CD4-positive, alpha-beta T cell (primary cell): ENCODE measurements at regions not wholly inside any gene's neighbourhood (a gene's known extent, or its start where the extent isn't known, plus 50 kb on each side); places are given as distances from the start of the nearest gene placed in this dataset.

Source experiments
- ATAC-seq: fragments of 200-7000 bp; cut with Tn5 transposase; one replicate; pipeline ENCODE4 v1.10.0; 2022; ENCODE audit warnings: mild to moderate bottlenecking; ENCODE audit not compliant: poor library complexity
- CTCF ChIA-PET: fragments of 350-600 bp; sonication (Branson Sonifier 250); formaldehyde crosslinking; loops from one replicate; lab custom pipeline; 2021; ENCODE audit warnings: antibody characterized with exemption, inconsistent platforms; lab: Charles Lee
- POLR2A ChIA-PET: fragments of 350-600 bp; sonication (Branson Sonifier 250); formaldehyde crosslinking; loops from one replicate; lab custom pipeline; 2021; ENCODE audit warnings: antibody characterized with exemption, inconsistent platforms; lab: Charles Lee
- DNase-seq, 14 experiments: peaks; one replicate each; pipeline ENCODE4 v3.0.0-alpha.2; 2013 to 2020; ENCODE audit warnings: mixed read lengths in 2 of 14
- H3K27ac ChIP-seq, 2 donors: one replicate each; pipeline versions ENCODE4 v1.5.1 to v1.7.0; 2013; ENCODE audit warnings: low read length in 2 of 2, low read depth in 1 of 2, mild to moderate bottlenecking in 1 of 2
- H3K27me3 ChIP-seq, 2 experiments: 1 replicate in 1 of 2; 2 replicates in 1 of 2; pipeline versions ENCODE4 v1.6.1 to v1.7.0; 2013; ENCODE audit warnings: low read length in 2 of 2, control low read depth in 1 of 2, mild to moderate bottlenecking in 1 of 2, moderate library complexity in 1 of 2; ENCODE audit not compliant: insufficient read depth in 2 of 2, control insufficient read depth in 1 of 2
- H3K36me3 ChIP-seq: one replicate; pipeline ENCODE4 v1.6.1; 2013; ENCODE audit warnings: low read length, control low read depth; ENCODE audit not compliant: insufficient read depth
- H3K4me1 ChIP-seq: one replicate; pipeline ENCODE4 v1.6.1; 2013; ENCODE audit warnings: low read length, control low read depth; ENCODE audit not compliant: insufficient read depth
- H3K4me3 ChIP-seq: one replicate; pipeline ENCODE4 v1.5.1; 2013; ENCODE audit warnings: mild to moderate bottlenecking, low read length, moderate library complexity
- H3K9me3 ChIP-seq, 2 experiments: 1 replicate in 1 of 2; 2 replicates in 1 of 2; pipeline versions ENCODE4 v1.6.1 to v1.7.0; 2013; ENCODE audit warnings: low read length in 2 of 2, mild to moderate bottlenecking in 2 of 2, control low read depth in 1 of 2, moderate library complexity in 1 of 2; ENCODE audit not compliant: control insufficient read depth in 1 of 2, insufficient read depth in 1 of 2
- H3K27ac Mint-ChIP-seq: one replicate; pipeline ENCODE4 v1.8.0; 2020; ENCODE audit warnings: mixed read lengths
- H3K27me3 Mint-ChIP-seq: one replicate; pipeline ENCODE4 v1.8.0; 2021; ENCODE audit warnings: mixed read lengths
- H3K36me3 Mint-ChIP-seq: one replicate; pipeline ENCODE4 v1.8.0; 2021; ENCODE audit warnings: low read depth, mixed read lengths
- H3K4me1 Mint-ChIP-seq: one replicate; pipeline ENCODE4 v1.8.0; 2021; ENCODE audit warnings: low read depth, mixed read lengths
- H3K4me3 Mint-ChIP-seq: one replicate; pipeline ENCODE4 v1.8.0; 2020; ENCODE audit warnings: mild to moderate bottlenecking, mixed read lengths
- H3K9me3 Mint-ChIP-seq: one replicate; pipeline ENCODE4 v1.8.0; 2020; ENCODE audit warnings: mixed read lengths
- CTCF ChIP-seq: fragments of 200-600 bp; IDR thresholded peaks from one replicate; pipeline ENCODE4 v1.8.0; 2022; ENCODE audit warnings: antibody characterized with exemption, mild to moderate bottlenecking
- intact Hi-C, 2 experiments: fragments of 100-400 bp; cut with DNase I in 1 of 2; cut with micrococcal nuclease in 1 of 2; formaldehyde crosslinking; loops; one replicate each; pipeline versions ENCODE4 v1.15.1 to v1.9.0; 2023 to 2025; cut with DNase I, micrococcal nuclease

DNA sequence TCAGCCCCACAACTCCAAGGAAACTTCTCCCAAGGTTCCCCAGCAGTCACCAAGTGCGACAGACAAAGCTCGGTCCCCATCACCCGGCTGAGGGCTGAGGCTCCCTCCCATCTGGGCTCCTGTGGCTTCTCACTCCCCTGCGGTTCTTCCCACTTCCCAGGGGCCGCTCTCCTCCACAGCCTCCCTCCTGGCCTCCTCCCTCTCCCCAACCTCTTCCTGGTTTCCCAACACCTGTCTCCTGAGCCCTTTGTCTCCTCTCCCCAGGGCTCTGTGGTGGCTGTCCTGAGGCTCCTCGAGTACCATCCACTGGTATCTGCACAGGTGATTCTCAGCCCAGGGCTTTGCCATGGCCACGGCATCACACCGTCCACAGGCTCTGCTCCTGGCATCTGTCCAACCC is 113.2 kb upstream of the NSMCE3 start:
- Histone ChIP-seq H3K27ac (no peak overlapping the region), H3K4me1 (no peaks in the 10 kb centered on the region), H3K9me3 (no peaks in the 10 kb centered on the region), H3K4me3 (no peak overlapping the region), H3K27me3 (no peaks in the 10 kb centered on the region), H3K36me3 (no peaks in the 10 kb centered on the region)
- Mint-ChIP-seq H3K9me3 (no peaks in the 10 kb centered on the region), H3K27me3 (peaks cover 35% of the 10 kb centered on the region), H3K27ac (no peak overlapping the region), H3K4me3 (no peak overlapping the region), H3K4me1 (no peaks in the 10 kb centered on the region), H3K36me3 (no peaks in the 10 kb centered on the region)
- DNase-seq = no peak
- no peak for ATAC-seq
- POLR2A ChIA-PET = no interaction called here
- TF ChIP-seq CTCF = no peak
- intact Hi-C loops = no loop called here
- CTCF ChIA-PET = no interaction called here

- ChIA-PET POLR2A (no interaction called here), CTCF (no interaction called here)
- DNase-seq (no peak), ATAC-seq (no peak)
- Histone ChIP-seq H3K36me3 (no peaks in the 10 kb centered on the region), H3K9me3 (no peaks in the 10 kb centered on the region), H3K4me1 (no peaks in the 10 kb centered on the region), H3K4me3 (no peak overlapping the region), H3K27ac (no peak overlapping the region), H3K27me3 (peaks cover 0 to under 1% of the 10 kb centered on the region in 2 experiments)
- Mint-ChIP-seq H3K36me3 (no peaks in the 10 kb centered on the region), H3K4me1 (no peaks in the 10 kb centered on the region), H3K27ac (no peak overlapping the region), H3K9me3 (no peaks in the 10 kb centered on the region), H3K4me3 (no peak overlapping the region), H3K27me3 (peaks cover 45% of the 10 kb centered on the region)
- intact Hi-C loops = no loop called here
- no peak for TF ChIP-seq CTCF
These were observed 110.8 kb upstream of the NSMCE3 start for GRCh38 chr15:29380466-29380865.

- Histone ChIP-seq H3K9me3 (no peaks in the 10 kb centered on the region), H3K27me3 (peaks cover 0 to 2% of the 10 kb centered on the region in 2 experiments), H3K27ac (no peak overlapping the region), H3K4me3 (no peak overlapping the region), H3K36me3 (no peaks in the 10 kb centered on the region), H3K4me1 (no peaks in the 10 kb centered on the region)
- CTCF ChIA-PET = no interaction called here
- Mint-ChIP-seq H3K36me3 (no peaks in the 10 kb centered on the region), H3K4me1 (no peaks in the 10 kb centered on the region), H3K4me3 (no peak overlapping the region), H3K27me3 (peaks cover 40% of the 10 kb centered on the region), H3K27ac (no peak overlapping the region), H3K9me3 (no peaks in the 10 kb centered on the region)
- DNase-seq = no peak
- POLR2A ChIA-PET = no interaction called here
- no peak for ATAC-seq
- intact Hi-C loops = no loop called here
- TF ChIP-seq CTCF = no peak
These were observed 110.0 kb upstream of the NSMCE3 start for GRCh38 chr15:29379647-29380046.
